ENCODE measurements at regions not wholly inside any gene's neighbourhood (a gene's known extent, or its start where the extent isn't known, plus 50 kb on each side); places are given as distances from the start of the nearest gene placed in this dataset.

- TF ChIP-seq CTCF (IDR thresholded peaks at IDR 0.05; ENCODE audit: insufficient read depth, low read length) (no peak), SPI1 (IDR thresholded peaks at IDR 0.05; ENCODE audit: borderline replicate concordance, low read depth) (no peak)
Observed at GRCh38 chr2:221677688-221678087, 105.6 kb upstream of the EPHA4 start.
